ENCODE measurements at regions not wholly inside any gene's neighbourhood (a gene's known extent, or its start where the extent isn't known, plus 50 kb on each side); places are given as distances from the start of the nearest gene placed in this dataset.

- Mint-ChIP-seq H3K27ac (peak overlapping the region in 1 of 7 donors; percentile 23), H3K9me3 (no peaks in the 10 kb centered on the region), H3K4me1 (peaks cover 74% of the 10 kb centered on the region), H3K27me3 (ENCODE audit: low read depth in 3 of 3) (no peaks in the 10 kb centered on the region), H3K36me3 (no peaks in the 10 kb centered on the region), H3K4me3 (no peak overlapping the region)
- no peaks in the 10 kb centered on the region for H3K79me2 ChIP-seq (ENCODE audit: insufficient read depth, low read length)
- TF ChIP-seq CTCF (IDR thresholded peaks at IDR 0.05) = no peak
- H3K4me1 ChIP-seq (ENCODE audit: control insufficient read depth in 1 of 2, insufficient read depth in 2 of 2, low read length in 2 of 2) = peaks cover 71 to 74% of the 10 kb centered on the region in 2 donors
- H3K9ac ChIP-seq (ENCODE audit: insufficient read depth, low read length, poor library complexity, severe bottlenecking) = no peak overlapping the region
- no peaks in the 10 kb centered on the region for H4K20me1 ChIP-seq (ENCODE audit: insufficient read depth, low read length)
- H3K27me3 ChIP-seq (ENCODE audit: control insufficient read depth in 2 of 2, insufficient read depth in 2 of 2, low read length in 2 of 2) = no peaks in the 10 kb centered on the region
- H3K4me2 ChIP-seq (replicated peaks; ENCODE audit: extremely low read depth, low read length, poor library complexity, severe bottlenecking) = no peak overlapping the region
- no peaks in the 10 kb centered on the region for H3K9me3 ChIP-seq (replicated peaks in 1 of 2; ENCODE audit: control insufficient read depth in 1 of 2, insufficient read depth in 1 of 2, low read length in 2 of 2)
- no peak for DNase-seq
- WGBS (ENCODE audit: insufficient coverage) = 100% methylated on average over 1 of the region's 3 CpGs
- H3K27ac ChIP-seq (ENCODE audit: low read depth in 1 of 2, low read length in 2 of 2) = no peak overlapping the region
- no peaks in the 10 kb centered on the region for H3K36me3 ChIP-seq (replicated peaks in 1 of 2; ENCODE audit: control insufficient read depth in 1 of 2, insufficient read depth in 2 of 2, low read length in 2 of 2)
- H2AFZ ChIP-seq (ENCODE audit: insufficient read depth, low read depth, low read length, poor library complexity, severe bottlenecking) = no peak overlapping the region
- intact Hi-C loops (cut with micrococcal nuclease) = loop anchor here (5.0 to 10.0 kb wide), 3 partner anchors 32 to 260 kb away; partner anchors contain the start of gene MYLIP (in 1 of the 2)
- no peak overlapping the region for H3K4me3 ChIP-seq (replicated peaks in 1 of 3; ENCODE audit: low read depth in 2 of 3, low read length in 3 of 3)
Observed at GRCh38 chr6:15874821-15875220, 212.0 kb upstream of the DTNBP1 start.

GRCh38 chr6:15874326-15874725, 211.5 kb upstream of the DTNBP1 start:
- H3K27ac ChIP-seq (ENCODE audit: low read depth in 1 of 2, low read length in 2 of 2) = no peak overlapping the region
- H3K36me3 ChIP-seq (replicated peaks in 1 of 2; ENCODE audit: control insufficient read depth in 1 of 2, insufficient read depth in 2 of 2, low read length in 2 of 2) = no peaks in the 10 kb centered on the region
- Mint-ChIP-seq H3K27ac (peak overlapping the region in 2 of 7 donors; percentile 23 to 50), H3K4me1 (peaks cover 69% of the 10 kb centered on the region), H3K27me3 (ENCODE audit: low read depth in 3 of 3) (no peaks in the 10 kb centered on the region), H3K4me3 (no peak overlapping the region), H3K9me3 (no peaks in the 10 kb centered on the region), H3K36me3 (no peaks in the 10 kb centered on the region)
- H3K9me3 ChIP-seq (replicated peaks in 1 of 2; ENCODE audit: control insufficient read depth in 1 of 2, insufficient read depth in 1 of 2, low read length in 2 of 2) = no peaks in the 10 kb centered on the region
- H3K9ac ChIP-seq (ENCODE audit: insufficient read depth, low read length, poor library complexity, severe bottlenecking) = no peak overlapping the region
- intact Hi-C loops (cut with micrococcal nuclease) = loop anchor here (5.0 to 10.0 kb wide), 3 partner anchors 33 to 260 kb away; partner anchors contain the start of gene MYLIP (in 1 of the 2)
- no CpG with 5 or more reads among the region's 2 CpGs for WGBS (ENCODE audit: insufficient coverage)
- H3K27me3 ChIP-seq (ENCODE audit: control insufficient read depth in 2 of 2, insufficient read depth in 2 of 2, low read length in 2 of 2) = no peaks in the 10 kb centered on the region
- H3K4me2 ChIP-seq (replicated peaks; ENCODE audit: extremely low read depth, low read length, poor library complexity, severe bottlenecking) = no peak overlapping the region
- H4K20me1 ChIP-seq (ENCODE audit: insufficient read depth, low read length) = no peaks in the 10 kb centered on the region
- no peaks in the 10 kb centered on the region for H3K79me2 ChIP-seq (ENCODE audit: insufficient read depth, low read length)
- peaks cover 68 to 73% of the 10 kb centered on the region in 2 donors for H3K4me1 ChIP-seq (ENCODE audit: control insufficient read depth in 1 of 2, insufficient read depth in 2 of 2, low read length in 2 of 2)
- DNase-seq = no peak
- no peak overlapping the region for H2AFZ ChIP-seq (ENCODE audit: insufficient read depth, low read depth, low read length, poor library complexity, severe bottlenecking)
- H3K4me3 ChIP-seq (replicated peaks in 1 of 3; ENCODE audit: low read depth in 2 of 3, low read length in 3 of 3) = no peak overlapping the region
- no peak for TF ChIP-seq CTCF (IDR thresholded peaks at IDR 0.05)

Measured in CD14-positive monocyte (primary cell).